Kidney (tissue), 13 donors: ENCODE measurements at regions not wholly inside any gene's neighbourhood (a gene's known extent, or its start where the extent isn't known, plus 50 kb on each side); places are given as distances from the start of the nearest gene placed in this dataset.

Experiments
- DNase-seq, 5 donors: peaks; one replicate each; pipeline ENCODE4 v3.0.0-alpha.2; 2013 to 2020
- FAIRE-seq: peaks from 2 replicates; lab custom pipeline; 2012; peaks lifted over from hg19 to GRCh38; lab: Jason Lieb, UNC
- H3K27ac ChIP-seq, 2 donors: one replicate each; pipeline ENCODE4 v1.7.0; 2013; ENCODE audit warnings: low read depth in 2 of 2, low read length in 2 of 2, inconsistent platforms in 1 of 2
- H3K27me3 ChIP-seq: one replicate; pipeline ENCODE4 v1.7.1; 2013; ENCODE audit warnings: low read length, inconsistent platforms; ENCODE audit not compliant: control insufficient read depth, insufficient read depth
- H3K36me3 ChIP-seq, 3 donors: one replicate each; pipeline versions ENCODE4 v1.7.0 to v1.7.1; 2013; ENCODE audit warnings: low read length in 3 of 3, control low read depth in 1 of 3, inconsistent platforms in 1 of 3; ENCODE audit not compliant: insufficient read depth in 3 of 3, control insufficient read depth in 2 of 3
- H3K4me1 ChIP-seq, 3 donors: one replicate each; pipeline versions ENCODE4 v1.7.0 to v1.7.1; 2013; ENCODE audit warnings: low read length in 3 of 3, inconsistent platforms in 1 of 3, low read depth in 1 of 3; ENCODE audit not compliant: control insufficient read depth in 2 of 3, insufficient read depth in 2 of 3
- H3K4me3 ChIP-seq, 3 donors: one replicate each; pipeline versions ENCODE4 v1.7.0 to v1.8.1; 2013; ENCODE audit warnings: low read length in 3 of 3, control low read depth in 1 of 3, inconsistent platforms in 1 of 3
- H3K9ac ChIP-seq, 3 donors: one replicate each; pipeline versions ENCODE4 v1.7.0 to v1.7.1; 2013; ENCODE audit warnings: low read length in 3 of 3, control low read depth in 1 of 3, inconsistent platforms in 1 of 3
- H3K9me3 ChIP-seq, 3 donors: one replicate each; pipeline versions ENCODE4 v1.7.0 to v1.7.1; 2013; ENCODE audit warnings: low read length in 3 of 3, control low read depth in 1 of 3, inconsistent platforms in 1 of 3; ENCODE audit not compliant: control insufficient read depth in 2 of 3, insufficient read depth in 1 of 3
- CTCF ChIP-seq: IDR thresholded peaks from 3 replicates; pipeline ENCODE4 v1.5.1; 2012; ENCODE audit warnings: mild to moderate bottlenecking, moderate library complexity, borderline replicate concordance; ENCODE audit not compliant: insufficient read depth; ENCODE audit errors: extremely low read depth
- intact Hi-C: fragments of 100-400 bp; cut with DNase I; formaldehyde crosslinking; loops from one replicate; pipeline ENCODE4 v1.11.1; 2022
- donor health status: control.
- donor health status: control.
- donor health status: control.
- donor health status: control.
- donor health status: control.
- donor health status: DM: yes; HTN: yes; CAD: no.
- donor health status: Normal renal cell carcinoma (clear cell type).

- TF ChIP-seq CTCF: no peak
- H3K27me3 ChIP-seq: no peaks in the 10 kb centered on the region
- no peaks in the 10 kb centered on the region for H3K36me3 ChIP-seq
- DNase-seq (no peak), FAIRE-seq (no peak)
- no peak overlapping the region for H3K27ac ChIP-seq
- intact Hi-C loops: no loop called here
- no peak overlapping the region for H3K4me3 ChIP-seq
- H3K4me1 ChIP-seq: no peaks in the 10 kb centered on the region
- no peak overlapping the region for H3K9ac ChIP-seq
- no peaks in the 10 kb centered on the region for H3K9me3 ChIP-seq
Measured at GRCh38 chr5:159663986-159664385, 252.3 kb upstream of the ADRA1B start.

- TF ChIP-seq CTCF: no peak
- Histone ChIP-seq H3K9ac (no peak overlapping the region), H3K4me1 (no peaks in the 10 kb centered on the region), H3K9me3 (no peaks in the 10 kb centered on the region), H3K36me3 (no peaks in the 10 kb centered on the region), H3K27me3 (no peaks in the 10 kb centered on the region), H3K27ac (no peak overlapping the region), H3K4me3 (no peak overlapping the region)
- intact Hi-C loops: no loop called here
- DNase-seq: peak in 3 of 5 donors; percentile 13 to 39 (median 27)
- no peak for FAIRE-seq
Measured at GRCh38 chr5:159667286-159667685, 249.0 kb upstream of the ADRA1B start.

GRCh38 chr5:159668556-159668955 is 247.7 kb upstream of the ADRA1B start:
- FAIRE-seq: no peak
- TF ChIP-seq CTCF: no peak
- Histone ChIP-seq H3K4me1 (no peaks in the 10 kb centered on the region), H3K4me3 (no peak overlapping the region), H3K36me3 (no peaks in the 10 kb centered on the region), H3K27ac (no peak overlapping the region), H3K9me3 (no peaks in the 10 kb centered on the region), H3K9ac (no peak overlapping the region), H3K27me3 (no peaks in the 10 kb centered on the region)
- intact Hi-C loops: no loop called here
- no peak for DNase-seq

DNA sequence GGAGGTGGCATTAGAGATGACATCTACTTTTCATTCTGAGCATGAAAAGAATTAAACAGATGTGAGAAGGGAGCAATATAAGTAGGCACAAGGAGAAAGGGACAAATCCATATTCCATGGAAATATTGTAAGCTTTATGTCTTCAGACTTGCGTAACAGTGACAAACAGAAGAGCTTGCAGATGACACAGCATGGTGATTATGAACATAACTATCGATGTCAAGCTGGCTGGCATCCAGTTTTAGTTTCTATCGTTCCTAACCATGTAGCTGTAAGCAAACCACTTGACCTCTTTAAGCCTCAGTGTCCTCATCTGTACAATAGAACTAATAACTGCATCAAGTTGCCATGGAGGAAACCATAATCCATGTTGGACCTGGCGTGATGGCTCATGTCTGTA is 246.7 kb upstream of the ADRA1B start:
- H3K4me1 ChIP-seq: no peaks in the 10 kb centered on the region
- no peaks in the 10 kb centered on the region for H3K36me3 ChIP-seq
- intact Hi-C loops: no loop called here
- H3K9me3 ChIP-seq: no peaks in the 10 kb centered on the region
- no peak overlapping the region for H3K27ac ChIP-seq
- H3K9ac ChIP-seq: no peak overlapping the region
- FAIRE-seq (no peak), DNase-seq (no peak)
- H3K4me3 ChIP-seq: no peak overlapping the region
- TF ChIP-seq CTCF: no peak
- H3K27me3 ChIP-seq: no peaks in the 10 kb centered on the region
